Lung (tissue), 11 donors: ENCODE measurements at regions not wholly inside any gene's neighbourhood (a gene's known extent, or its start where the extent isn't known, plus 50 kb on each side); places are given as distances from the start of the nearest gene placed in this dataset.

Experiments used
- ATAC-seq: fragments of 200-7000 bp; cut with Tn5 transposase; one replicate; pipeline ENCODE4 v1.9.1; 2020; ENCODE audit warnings: moderate number of reproducible peaks; ENCODE audit not compliant: insufficient read depth, low FRiP score
- DNase-seq, 3 donors: peaks; one replicate each; pipeline ENCODE4 v3.0.0-alpha.2; 2013 to 2017
- H3K27ac ChIP-seq, 2 donors: one replicate each; pipeline ENCODE4 v1.5.1; 2013; ENCODE audit warnings: mild to moderate bottlenecking in 2 of 2, moderate library complexity in 2 of 2, control low read depth in 1 of 2, inconsistent platforms in 1 of 2, low read depth in 1 of 2, low read length in 1 of 2
- H3K27me3 ChIP-seq, 3 donors: one replicate each; pipeline ENCODE4 v1.5.1; 2013; ENCODE audit warnings: low read length in 2 of 3; ENCODE audit not compliant: control insufficient read depth in 3 of 3, insufficient read depth in 3 of 3
- H3K36me3 ChIP-seq, 4 donors: one replicate each; pipeline ENCODE4 v1.5.1; 2013; ENCODE audit warnings: low read length in 4 of 4, mild to moderate bottlenecking in 1 of 4, moderate library complexity in 1 of 4; ENCODE audit not compliant: control insufficient read depth in 4 of 4, insufficient read depth in 4 of 4
- H3K4me1 ChIP-seq, 5 donors: one replicate each; pipeline ENCODE4 v1.5.1; 2013; ENCODE audit warnings: low read length in 5 of 5, mild to moderate bottlenecking in 2 of 5, moderate library complexity in 1 of 5; ENCODE audit not compliant: control insufficient read depth in 5 of 5, insufficient read depth in 5 of 5
- H3K4me3 ChIP-seq: one replicate; pipeline ENCODE4 v1.5.1; 2013; ENCODE audit warnings: mild to moderate bottlenecking, control low read depth, moderate library complexity
- H3K9ac ChIP-seq, 2 donors: one replicate each; pipeline ENCODE4 v1.5.1; 2013; ENCODE audit warnings: low read length in 2 of 2, control low read depth in 1 of 2; ENCODE audit not compliant: insufficient read depth in 1 of 2
- H3K9me3 ChIP-seq, 4 donors: one replicate each; pipeline ENCODE4 v1.5.1; 2013; ENCODE audit warnings: low read length in 3 of 4, mild to moderate bottlenecking in 1 of 4, moderate library complexity in 1 of 4; ENCODE audit not compliant: control insufficient read depth in 4 of 4, insufficient read depth in 3 of 4
- WGBS, 2 donors: extraction: QIAGEN DNeasy Blood & Tissue Kit; methylation state at CpG; one replicate each; pipeline ENCODE4 v1.1.7; 2013; 5-methylcytosine and 5-hydroxymethylcytosine counted together
- TF ChIP-seq, protein P1 (sequence below): IDR thresholded peaks from 2 replicates; pipeline ENCODE4 v1.5.1; 2012; ENCODE audit warnings: mild to moderate bottlenecking; ENCODE audit errors: control extremely low read depth, extremely low read depth
- donor health status: control.
- donor health status: control.
- donor health status: Bipolar disorder and iron deficiency.
- donor health status: healthy.
- donor health status: DM: yes; HTN: yes; CAD: no.

DNA sequence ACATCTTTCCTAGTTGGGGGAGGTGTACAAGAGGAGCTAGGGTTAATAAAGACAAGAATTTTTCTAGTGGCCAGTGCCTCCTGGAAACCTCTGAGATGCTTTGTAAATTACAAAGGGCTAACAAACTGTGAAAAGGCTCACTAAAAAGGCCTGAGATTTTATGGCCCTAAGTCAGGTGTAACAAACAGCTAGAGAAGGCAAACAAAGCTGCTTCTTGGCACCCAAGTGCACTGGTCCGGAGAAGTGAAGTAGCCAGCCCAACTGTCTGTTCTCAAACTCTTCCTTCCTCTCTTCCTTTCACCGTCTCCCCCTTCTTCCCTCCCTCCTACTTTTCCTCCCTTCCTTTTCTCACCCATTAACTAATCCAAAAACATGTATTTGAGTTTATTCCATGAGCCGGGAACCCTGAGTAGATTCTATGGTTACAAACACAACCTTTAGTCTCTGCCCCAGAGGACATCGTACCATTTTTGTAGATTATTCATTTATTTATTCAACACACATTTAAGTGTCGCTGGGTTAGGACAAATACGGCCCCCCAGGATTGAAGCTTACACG lies 143.4 kb upstream of the PCGF5 start:
- no peak for ATAC-seq
- peak overlapping the region; percentile 71 to 92 for H3K27ac ChIP-seq

DNA sequence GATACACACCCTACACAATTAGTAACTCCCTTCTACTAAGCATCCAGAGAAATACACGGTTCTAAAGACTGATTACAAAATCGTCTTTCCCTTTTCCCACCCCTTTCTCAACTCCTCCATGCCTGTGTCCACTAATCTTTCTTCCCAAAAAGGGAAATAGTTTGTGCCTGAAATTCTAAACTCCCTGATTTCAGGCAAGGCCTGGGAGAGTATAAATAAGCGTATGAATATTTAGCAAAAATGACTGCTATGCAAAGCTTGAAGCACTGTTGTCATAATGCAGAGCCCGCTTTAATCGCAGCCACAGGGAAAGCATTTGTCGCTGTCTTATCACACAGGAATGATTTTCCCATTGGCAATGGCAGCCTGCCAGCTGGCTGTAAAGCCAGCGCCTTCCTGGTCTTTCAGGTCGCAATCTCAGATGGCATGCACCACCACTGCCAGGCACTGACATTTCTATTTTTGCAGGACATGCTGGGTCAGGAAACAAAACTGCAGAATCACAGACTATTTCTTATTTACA lies 142.9 kb upstream of the PCGF5 start:
- TF ChIP-seq, protein P1, sequence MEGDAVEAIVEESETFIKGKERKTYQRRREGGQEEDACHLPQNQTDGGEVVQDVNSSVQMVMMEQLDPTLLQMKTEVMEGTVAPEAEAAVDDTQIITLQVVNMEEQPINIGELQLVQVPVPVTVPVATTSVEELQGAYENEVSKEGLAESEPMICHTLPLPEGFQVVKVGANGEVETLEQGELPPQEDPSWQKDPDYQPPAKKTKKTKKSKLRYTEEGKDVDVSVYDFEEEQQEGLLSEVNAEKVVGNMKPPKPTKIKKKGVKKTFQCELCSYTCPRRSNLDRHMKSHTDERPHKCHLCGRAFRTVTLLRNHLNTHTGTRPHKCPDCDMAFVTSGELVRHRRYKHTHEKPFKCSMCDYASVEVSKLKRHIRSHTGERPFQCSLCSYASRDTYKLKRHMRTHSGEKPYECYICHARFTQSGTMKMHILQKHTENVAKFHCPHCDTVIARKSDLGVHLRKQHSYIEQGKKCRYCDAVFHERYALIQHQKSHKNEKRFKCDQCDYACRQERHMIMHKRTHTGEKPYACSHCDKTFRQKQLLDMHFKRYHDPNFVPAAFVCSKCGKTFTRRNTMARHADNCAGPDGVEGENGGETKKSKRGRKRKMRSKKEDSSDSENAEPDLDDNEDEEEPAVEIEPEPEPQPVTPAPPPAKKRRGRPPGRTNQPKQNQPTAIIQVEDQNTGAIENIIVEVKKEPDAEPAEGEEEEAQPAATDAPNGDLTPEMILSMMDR: no peak
- Histone ChIP-seq H3K9ac (no peak overlapping the region), H3K4me1 (peaks cover 0 to 12% (median 4%) of the 10 kb centered on the region in 5 donors), H3K4me3 (no peak overlapping the region), H3K27ac (peak overlapping the region in 1 of 2 donors; percentile 92), H3K9me3 (no peaks in the 10 kb centered on the region), H3K27me3 (no peaks in the 10 kb centered on the region), H3K36me3 (no peaks in the 10 kb centered on the region)
- ATAC-seq (no peak), DNase-seq (peak; percentile 44 to 70 (median 52))
- WGBS, 2 donors: 32 to 62% methylated on average over 8 of the region's 8 CpGs

More for the DNA sequence above, 143.4 kb upstream of the PCGF5 start:
- Histone ChIP-seq H3K27me3 (no peaks in the 10 kb centered on the region), H3K9me3 (no peaks in the 10 kb centered on the region), H3K4me3 (no peak overlapping the region), H3K36me3 (no peaks in the 10 kb centered on the region), H3K9ac (no peak overlapping the region), H3K4me1 (peaks cover 0 to 12% (median 4%) of the 10 kb centered on the region in 5 donors)
- TF ChIP-seq, protein P1: no peak
- DNase-seq: no peak
- 51 to 55% methylated on average over 7 of the region's 7 CpGs for WGBS, 2 donors

DNA sequence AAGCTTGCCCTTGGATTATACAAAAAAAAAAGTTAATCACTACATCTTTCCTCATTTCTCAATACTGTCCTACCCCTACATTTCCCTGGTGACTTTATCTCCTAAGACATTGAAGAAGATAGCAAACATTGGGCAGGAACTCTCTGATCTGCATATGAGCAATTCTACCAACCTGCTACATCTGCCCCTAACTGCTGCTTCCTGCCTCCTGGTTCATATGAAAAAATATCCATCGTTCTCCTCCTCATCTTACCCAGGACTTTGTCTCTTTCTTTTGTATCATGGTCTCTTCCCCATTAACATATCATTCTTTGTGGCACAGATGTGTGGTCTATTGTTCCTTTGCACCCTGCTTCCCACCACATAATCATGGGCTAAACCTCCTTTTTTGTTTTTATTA lies 139.7 kb upstream of the PCGF5 start:
- 74 to 82% methylated on average over 1 of the region's 1 CpG for WGBS, 2 donors
- no peaks in the 10 kb centered on the region for H3K36me3 ChIP-seq
- no peak overlapping the region for H3K4me3 ChIP-seq
- TF ChIP-seq, protein P1: no peak
- DNase-seq (no peak), ATAC-seq (no peak)
- H3K27me3 ChIP-seq: no peaks in the 10 kb centered on the region
- no peak overlapping the region for H3K27ac ChIP-seq
- no peaks in the 10 kb centered on the region for H3K9me3 ChIP-seq
- no peak overlapping the region for H3K9ac ChIP-seq
- peaks cover 0 to 12% (median 4%) of the 10 kb centered on the region in 5 donors for H3K4me1 ChIP-seq

DNA sequence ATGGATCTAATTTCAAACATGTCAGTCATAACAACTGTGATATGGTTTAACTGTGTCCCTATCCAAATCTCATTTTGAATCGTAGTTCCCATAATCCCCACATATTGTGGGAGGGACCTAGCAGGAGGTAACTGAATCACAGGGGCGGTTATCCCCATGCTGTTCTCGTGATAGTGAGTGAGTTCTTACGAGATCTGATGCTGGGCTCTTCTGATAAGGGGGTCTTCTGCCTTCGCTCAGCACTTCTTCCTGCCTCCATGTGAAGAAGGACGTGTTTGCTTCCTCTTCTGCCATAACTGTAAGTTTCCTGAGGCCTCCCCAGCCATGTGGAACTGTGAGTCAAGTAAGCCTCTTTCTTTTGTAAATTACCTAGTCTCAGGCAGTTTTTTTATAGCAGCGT lies 138.0 kb upstream of the PCGF5 start:
- H3K36me3 ChIP-seq: no peaks in the 10 kb centered on the region
- no peaks in the 10 kb centered on the region for H3K27me3 ChIP-seq
- peaks cover 0 to 8% (median 4%) of the 10 kb centered on the region in 5 donors for H3K4me1 ChIP-seq
- no peak overlapping the region for H3K4me3 ChIP-seq
- ATAC-seq (no peak), DNase-seq (no peak)
- TF ChIP-seq, protein P1: no peak
- H3K9me3 ChIP-seq: no peaks in the 10 kb centered on the region
- no peak overlapping the region for H3K27ac ChIP-seq
- 84 to 87% methylated on average over 7 of the region's 7 CpGs for WGBS, 2 donors
- H3K9ac ChIP-seq: no peak overlapping the region
